Stimulated activated CD4-positive, alpha-beta T cell treated with anti-CD3 and anti-CD28 coated beads, Interleukin-2, amount 100 ng/mL, for 4 hours (primary cell): ENCODE measurements at regions not wholly inside any gene's neighbourhood (a gene's known extent, or its start where the extent isn't known, plus 50 kb on each side); places are given as distances from the start of the nearest gene placed in this dataset.
"Not testable (repeated sequence)": the region's sequence is repeated elsewhere in the genome, so short reads cannot be mapped to it uniquely, and the experiment has no call there.

Source experiments
- DNase-seq: peaks from one replicate; pipeline ENCODE4 v3.0.0-alpha.2; 2020; ENCODE audit warnings: low read depth

DNA sequence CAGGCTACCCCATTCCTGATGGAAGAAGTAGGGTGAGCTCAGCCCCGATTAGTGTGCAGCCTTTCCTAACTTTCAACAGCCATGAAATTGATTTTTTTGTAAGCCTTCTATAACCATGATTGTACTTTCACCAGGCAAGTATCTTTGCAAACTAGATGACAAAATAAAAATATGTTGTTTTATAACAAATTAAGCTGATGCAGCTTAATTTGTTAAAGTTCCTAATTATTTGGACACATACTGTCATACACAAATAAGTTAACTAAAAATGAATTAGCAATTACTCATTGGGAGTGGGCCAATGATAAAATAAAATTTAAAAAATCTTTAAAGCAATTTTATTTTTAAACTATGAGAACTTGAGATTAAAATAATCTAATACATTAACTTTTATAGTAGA lies 113.1 kb upstream of the FANCL start:
- no peak for DNase-seq

DNA sequence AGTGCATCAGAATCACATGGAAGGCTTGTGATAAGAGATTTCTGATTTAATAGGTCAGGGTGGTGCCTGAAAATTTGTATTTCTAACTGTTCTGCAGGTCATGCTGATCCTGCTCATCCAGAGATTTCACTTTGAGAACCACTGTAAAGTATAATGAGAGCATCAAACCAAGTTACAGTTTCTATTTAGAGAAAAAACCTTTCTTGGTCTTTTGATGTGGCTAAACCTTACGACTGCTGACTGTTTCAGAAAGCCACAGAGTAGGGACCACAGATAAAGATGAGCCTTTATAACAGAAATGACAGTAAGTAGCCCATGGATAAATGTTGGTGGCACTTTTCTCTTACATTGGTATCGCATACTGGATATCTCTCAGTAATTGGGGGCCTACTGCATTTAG lies 109.4 kb upstream of the FANCL start:
- DNase-seq: no peak

DNA sequence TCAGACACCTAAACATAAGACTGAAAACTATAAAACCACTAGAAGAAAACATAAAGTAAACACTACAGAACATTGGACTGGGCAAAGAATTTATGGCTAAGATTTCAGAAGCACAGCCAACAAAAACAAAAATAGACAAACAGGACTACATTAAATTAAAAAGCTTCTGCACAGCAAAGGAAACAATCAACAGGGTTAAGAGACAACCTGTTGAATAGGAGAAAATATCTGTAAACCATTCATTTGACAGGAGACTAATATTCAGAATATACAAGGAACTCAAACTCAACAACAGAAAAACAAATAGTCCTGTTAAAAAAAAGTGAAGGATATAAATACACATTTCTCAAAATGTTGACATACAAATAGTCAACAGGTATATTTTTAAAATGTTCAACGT lies 106.7 kb upstream of the FANCL start:
- DNase-seq: no peak

DNA sequence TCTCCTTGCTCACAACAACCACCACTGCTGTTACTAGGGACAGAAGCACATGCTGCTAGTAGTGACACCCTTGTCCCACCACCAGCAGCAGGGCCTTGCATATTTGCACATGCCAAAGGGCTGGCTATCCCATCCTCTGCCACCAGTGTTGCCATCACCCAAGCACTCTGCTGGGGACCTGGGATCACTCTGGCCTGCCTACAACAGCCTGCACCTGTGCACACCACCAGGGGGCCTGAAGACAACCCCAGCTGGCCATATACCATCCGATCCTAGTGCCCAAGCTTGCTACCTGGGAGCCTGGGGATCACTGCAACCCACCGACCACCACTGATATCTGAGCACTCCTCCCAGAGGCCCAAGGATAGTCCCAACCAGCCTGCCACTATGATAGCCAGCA lies 99.9 kb upstream of the FANCL start:
- DNase-seq: no peak

DNA sequence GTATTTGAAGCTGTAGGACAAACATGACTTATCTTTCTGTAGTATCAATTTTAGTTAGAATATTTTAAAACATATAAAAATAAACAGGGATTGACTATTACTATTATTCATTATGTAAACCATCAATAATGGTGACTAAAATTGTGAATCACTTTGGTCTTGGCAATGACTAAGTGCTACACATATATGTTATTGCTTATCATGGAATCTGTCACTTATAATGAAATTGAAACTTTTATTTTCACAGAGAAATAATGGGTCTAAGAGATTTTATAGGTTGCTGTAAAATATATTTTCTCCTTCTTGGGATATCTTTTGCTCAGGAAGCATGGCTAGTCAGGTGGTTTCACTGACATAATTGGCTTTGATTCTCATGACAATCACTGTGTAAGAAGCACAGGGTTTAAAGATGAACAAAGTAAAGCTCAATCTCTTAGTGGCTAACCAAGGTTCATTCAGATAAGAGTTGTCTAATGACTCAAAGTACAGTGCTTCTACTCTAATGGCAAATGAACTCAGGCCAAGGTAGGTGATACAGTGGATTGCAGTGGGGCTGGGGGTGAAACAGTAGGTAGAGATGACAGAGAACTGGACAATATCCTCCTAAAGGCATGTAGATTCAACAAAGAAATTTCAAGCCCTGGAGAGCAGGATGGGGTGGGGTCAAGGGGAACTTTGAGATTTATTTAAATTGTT lies 98.6 kb upstream of the FANCL start:
- no peak for DNase-seq

GRCh38 chr2:58336416-58336815 lies 95.3 kb upstream of the FANCL start:
- DNase-seq: no peak

DNA sequence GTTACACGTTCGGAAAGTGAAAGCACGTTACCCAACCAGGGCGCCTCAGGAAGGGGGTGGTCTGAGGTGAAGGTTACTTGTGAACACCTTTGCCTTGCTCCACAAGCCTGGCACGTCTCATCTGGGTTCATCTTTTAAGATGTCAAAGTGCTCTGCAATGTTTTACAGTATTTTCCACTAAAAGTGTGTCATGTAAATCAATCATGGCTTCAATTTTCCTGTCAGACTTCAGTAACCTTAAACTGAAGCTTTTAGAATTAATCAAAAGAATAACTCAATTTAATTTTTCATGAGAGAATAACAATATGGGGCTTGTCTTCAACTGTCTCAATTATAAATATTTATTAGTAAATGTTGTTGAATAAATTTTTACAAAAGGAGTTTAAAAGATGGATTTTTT lies 93.3 kb upstream of the FANCL start:
- no peak for DNase-seq

- not testable (repeated sequence) for DNase-seq
These were observed 84.3 kb upstream of the FANCL start for GRCh38 chr2:58325296-58325895.

DNA sequence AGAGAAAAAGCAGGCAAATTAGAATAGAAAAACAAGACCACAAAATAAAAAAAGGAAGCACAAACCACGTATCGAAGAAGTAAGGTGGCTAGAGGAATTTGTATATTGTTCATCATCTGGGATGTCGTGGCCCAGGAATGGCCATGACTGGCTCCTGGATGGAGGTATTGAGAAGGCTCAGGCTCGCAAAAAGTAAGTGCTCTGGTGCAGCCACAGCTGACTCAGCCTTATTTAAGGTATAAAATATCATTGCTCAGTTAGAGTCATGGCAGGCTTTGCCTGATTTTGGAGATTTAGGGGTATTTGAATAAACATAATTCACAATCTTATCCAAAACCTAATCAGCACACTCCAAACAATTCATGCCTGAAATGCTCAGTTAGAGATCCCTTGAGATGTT lies 78.4 kb upstream of the FANCL start:
- DNase-seq: no peak

DNA sequence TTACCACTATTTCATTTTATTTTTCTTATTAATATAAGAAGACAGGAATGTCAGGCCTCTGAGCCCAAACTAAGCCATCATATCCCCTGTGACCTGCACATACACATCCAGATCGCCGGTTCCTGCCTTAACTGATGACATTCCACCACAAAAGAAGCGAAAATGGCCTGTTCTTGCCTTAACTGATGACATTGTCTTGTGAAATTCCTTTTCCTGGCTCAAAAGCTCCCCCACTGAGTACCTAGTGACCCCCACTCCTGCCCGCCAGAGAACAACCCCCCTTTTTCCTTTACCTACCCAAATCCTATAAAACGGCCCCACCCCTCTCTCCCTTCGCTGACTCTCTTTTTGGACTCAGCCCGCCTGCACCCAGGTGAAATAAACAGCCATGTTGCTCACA lies 77.8 kb upstream of the FANCL start:
- DNase-seq: not testable (repeated sequence)

DNA sequence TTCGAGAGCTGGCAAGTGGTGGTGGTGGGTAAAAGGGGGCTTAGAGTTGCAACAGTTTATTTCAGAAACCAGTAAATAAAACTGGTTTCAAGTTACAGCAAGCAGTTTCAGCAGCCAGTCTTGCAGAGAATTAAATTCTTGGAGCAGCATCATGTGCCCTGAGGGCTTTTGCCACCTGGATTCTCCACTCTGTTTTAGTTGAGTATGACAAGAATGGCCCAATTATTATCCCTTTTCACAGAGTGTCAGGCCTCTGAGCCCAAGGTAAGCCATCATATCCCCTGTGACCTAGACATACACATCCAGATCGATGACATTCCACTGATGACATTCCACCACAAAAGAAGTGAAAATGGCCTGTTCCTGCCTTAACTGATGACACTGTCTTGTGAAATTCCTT lies 72.8 kb upstream of the FANCL start:
- no peak for DNase-seq

DNA sequence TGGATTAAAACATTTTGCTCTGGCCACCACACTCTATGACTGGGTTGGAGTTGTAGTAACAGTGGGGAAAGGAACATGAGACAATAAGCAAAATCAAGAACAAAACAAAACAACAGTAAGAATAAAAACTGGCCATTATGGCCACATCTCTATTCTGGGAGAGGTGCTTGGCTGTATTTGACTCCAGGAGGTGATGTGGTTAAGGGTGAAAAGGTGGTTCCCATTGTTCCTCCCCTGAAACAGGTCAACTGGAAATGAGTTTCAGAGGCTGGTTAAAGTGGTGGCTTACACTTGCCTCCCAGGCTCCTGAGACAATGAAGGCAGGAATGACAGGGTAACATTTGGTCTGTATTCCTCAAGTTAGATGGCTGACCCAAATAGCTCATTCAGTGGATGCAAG lies 67.3 kb upstream of the FANCL start:
- DNase-seq: no peak

- no peak for DNase-seq
These were observed 63.7 kb upstream of the FANCL start for GRCh38 chr2:58304843-58305242.

GRCh38 chr2:58299123-58299522 lies 58.0 kb upstream of the FANCL start:
- no peak for DNase-seq

- DNase-seq: no peak
These were observed 51.9 kb upstream of the FANCL start for GRCh38 chr2:58293056-58293455.

DNA sequence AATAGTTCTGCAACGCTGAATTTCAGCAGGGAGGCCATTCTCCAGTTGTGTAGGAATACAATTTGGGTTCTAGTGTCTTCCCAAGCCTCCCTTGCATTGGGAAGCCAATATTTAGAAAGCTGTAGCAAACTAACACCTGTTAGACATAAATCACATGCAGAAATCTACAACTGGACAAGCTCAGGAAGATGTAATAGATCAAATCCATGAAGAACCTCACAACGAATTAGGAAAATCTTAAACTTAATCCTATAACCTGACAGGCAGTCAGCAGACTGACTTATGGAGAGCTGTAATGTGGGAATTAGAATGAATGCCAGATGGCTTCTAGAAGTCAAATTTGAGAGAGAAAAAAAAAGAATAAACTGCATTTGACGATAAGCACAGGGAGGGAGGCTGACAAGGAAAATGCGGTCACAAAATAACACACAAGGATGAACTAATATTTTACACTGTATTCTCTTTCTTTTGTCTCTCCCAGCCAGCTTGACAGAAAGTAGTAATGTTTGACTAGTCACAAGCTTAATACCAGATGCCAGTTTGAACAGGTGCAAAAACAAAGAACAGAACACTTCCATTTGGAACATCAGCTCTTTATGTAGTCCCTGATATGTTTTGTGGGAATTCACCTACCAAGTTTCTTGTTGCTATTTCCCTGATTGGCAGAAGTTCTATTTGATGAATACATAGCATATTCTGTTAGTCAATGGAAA lies 50.8 kb upstream of the FANCL start:
- DNase-seq: no peak
